Choroid plexus epithelial cell (primary cell): ENCODE measurements at regions not wholly inside any gene's neighbourhood (a gene's known extent, or its start where the extent isn't known, plus 50 kb on each side); places are given as distances from the start of the nearest gene placed in this dataset.

Source experiments
- DNase-seq: peaks from one replicate; pipeline ENCODE4 v3.0.0-alpha.2; 2010; ENCODE audit warnings: low read depth
- H3K4me3 ChIP-seq: 2 replicates; pipeline ENCODE4 v1.5.1; 2011; ENCODE audit warnings: low read depth, mild to moderate bottlenecking, control low read depth, low read length, moderate library complexity
- TF ChIP-seq, protein P1 (sequence below): conservative IDR thresholded peaks from 2 replicates; pipeline ENCODE4 v1.5.1; 2011; ENCODE audit warnings: low read depth, mild to moderate bottlenecking, control low read depth, inconsistent platforms, low read length, moderate library complexity

DNA sequence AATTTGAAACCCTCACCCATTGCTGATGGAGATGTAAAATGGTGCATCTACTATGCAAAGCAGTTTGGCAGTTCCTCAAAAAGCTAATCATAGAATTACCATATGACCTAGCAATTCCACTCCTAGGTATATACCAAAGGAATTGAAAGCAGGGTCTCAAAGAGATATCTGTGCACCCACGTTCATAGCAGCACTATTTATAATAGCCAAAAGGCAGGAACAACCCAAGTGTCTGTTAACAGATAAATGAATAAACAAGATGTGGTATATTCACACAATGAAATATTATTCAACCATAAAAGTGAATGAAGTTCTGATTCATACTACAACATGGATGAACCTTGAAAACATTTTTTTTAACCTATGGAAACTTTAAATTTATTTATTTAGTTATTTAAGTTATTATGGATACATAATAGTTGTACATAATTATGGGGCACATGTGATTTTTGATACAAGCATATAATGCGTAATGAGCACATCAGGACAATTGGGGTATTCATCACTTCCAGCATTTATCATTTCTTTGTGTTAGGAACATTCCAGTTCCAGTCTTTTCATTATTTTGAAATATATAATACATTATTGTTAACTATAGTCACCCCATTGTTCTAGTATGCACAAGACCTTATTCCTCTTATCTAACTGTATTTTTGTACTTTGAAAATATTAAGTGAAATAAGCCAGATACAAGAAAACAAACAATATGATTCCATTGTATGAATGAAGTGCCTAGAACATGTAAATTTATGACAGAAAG is 205.6 kb upstream of the CNKSR2 start:
- no peak for DNase-seq
- no peak overlapping the region for H3K4me3 ChIP-seq
- TF ChIP-seq, protein P1, sequence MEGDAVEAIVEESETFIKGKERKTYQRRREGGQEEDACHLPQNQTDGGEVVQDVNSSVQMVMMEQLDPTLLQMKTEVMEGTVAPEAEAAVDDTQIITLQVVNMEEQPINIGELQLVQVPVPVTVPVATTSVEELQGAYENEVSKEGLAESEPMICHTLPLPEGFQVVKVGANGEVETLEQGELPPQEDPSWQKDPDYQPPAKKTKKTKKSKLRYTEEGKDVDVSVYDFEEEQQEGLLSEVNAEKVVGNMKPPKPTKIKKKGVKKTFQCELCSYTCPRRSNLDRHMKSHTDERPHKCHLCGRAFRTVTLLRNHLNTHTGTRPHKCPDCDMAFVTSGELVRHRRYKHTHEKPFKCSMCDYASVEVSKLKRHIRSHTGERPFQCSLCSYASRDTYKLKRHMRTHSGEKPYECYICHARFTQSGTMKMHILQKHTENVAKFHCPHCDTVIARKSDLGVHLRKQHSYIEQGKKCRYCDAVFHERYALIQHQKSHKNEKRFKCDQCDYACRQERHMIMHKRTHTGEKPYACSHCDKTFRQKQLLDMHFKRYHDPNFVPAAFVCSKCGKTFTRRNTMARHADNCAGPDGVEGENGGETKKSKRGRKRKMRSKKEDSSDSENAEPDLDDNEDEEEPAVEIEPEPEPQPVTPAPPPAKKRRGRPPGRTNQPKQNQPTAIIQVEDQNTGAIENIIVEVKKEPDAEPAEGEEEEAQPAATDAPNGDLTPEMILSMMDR: no peak

DNA sequence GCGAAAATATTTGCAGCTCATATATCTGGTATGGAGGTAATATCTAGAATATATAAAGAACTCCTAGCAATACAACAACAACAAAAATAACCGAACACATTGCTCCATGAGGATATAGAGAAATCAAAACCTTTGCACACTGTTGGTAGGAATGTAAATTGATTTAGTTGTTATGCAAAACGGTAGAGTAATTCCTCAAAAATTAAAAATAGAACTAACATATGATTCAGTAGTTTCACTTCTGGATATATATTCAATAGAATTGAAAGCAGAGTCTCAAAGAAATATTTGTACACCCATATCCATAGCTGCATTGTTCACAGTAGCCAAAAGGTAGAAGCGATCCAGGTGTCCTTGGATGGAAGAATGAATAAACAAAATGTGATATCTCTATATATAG is 203.0 kb upstream of the CNKSR2 start:
- no peak overlapping the region for H3K4me3 ChIP-seq
- DNase-seq: no peak
- TF ChIP-seq, protein P1: no peak

DNA sequence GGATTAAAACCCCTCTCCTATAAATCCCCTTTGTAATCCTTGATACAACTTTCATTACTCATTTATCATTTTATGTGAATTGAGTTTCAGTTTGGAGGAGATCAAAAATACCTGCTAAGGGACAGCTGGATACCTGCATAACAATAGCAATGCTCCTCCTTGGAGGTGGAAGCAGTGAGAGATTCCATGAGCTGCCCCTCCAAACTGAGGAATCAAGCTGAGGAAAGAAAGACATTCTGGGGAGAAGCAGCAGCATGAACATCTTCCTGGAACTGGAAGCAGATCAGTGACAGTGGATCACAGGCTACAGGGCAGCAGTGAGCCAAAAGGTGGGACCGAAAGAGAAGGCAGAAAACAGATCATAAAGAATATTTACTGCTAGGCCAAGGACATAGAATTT is 199.8 kb upstream of the CNKSR2 start:
- DNase-seq: no peak
- TF ChIP-seq, protein P1: no peak
- H3K4me3 ChIP-seq: no peak overlapping the region

DNA sequence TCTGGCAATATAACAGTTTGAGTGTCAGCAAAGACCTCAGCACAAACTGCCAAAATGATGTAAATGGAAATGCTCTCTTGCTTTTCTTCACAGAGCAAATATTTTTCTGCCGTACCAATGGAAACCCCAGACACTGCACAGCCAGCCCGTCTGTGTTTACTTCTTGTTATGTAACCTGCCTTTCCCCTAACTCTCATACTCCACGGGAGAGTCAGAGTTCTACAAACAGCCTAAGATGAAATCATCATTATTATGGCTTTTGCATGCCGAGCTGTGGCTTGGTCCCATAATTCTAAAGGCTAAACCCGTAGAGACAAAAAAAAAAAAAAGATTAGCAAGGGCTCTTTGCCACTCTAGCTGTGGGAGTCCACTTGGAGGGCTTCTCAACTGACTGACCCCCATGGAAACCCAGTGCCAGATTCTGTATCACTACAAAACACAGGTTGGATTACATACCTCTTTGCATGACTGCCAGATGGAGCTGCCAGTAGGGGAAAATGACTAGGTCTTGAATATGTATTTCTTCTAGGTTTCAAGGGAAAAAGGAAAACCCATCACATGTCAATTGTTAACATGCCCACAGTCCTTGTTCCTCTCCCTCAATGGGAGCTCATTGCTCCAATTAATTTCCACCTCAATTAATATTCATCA is 197.2 kb upstream of the CNKSR2 start:
- no peak for DNase-seq
- TF ChIP-seq, protein P1: no peak
- no peak overlapping the region for H3K4me3 ChIP-seq

DNA sequence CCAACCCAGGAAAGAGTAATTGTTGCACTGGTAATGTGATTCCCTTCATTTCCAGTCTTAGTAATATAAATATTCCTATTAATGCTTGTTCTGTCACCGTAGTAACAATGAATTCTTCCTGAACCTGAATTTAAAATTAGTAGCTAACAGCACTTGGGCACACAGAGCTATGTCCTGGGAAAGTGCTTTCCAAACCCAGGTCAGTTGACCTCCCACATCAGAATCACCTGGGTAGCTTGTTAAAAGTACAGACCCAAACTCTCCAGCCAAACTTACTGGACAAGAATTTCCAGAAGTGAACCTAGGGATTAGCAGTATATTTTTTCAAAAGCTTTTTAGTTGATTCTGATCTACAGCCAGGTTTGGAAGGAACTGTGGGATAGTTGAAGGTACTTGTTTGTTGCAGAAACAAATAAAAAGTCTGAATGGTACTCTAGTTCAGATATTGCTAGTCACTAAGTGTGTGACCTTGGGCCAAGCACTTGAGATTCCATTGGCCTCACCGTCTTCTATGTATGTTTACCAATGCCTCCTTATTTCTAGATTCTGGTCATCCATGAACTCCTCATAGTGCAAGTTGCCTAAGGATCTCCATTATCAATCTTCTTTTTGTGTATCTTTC is 192.9 kb upstream of the CNKSR2 start:
- TF ChIP-seq, protein P1: no peak
- DNase-seq: no peak
- H3K4me3 ChIP-seq: no peak overlapping the region

DNA sequence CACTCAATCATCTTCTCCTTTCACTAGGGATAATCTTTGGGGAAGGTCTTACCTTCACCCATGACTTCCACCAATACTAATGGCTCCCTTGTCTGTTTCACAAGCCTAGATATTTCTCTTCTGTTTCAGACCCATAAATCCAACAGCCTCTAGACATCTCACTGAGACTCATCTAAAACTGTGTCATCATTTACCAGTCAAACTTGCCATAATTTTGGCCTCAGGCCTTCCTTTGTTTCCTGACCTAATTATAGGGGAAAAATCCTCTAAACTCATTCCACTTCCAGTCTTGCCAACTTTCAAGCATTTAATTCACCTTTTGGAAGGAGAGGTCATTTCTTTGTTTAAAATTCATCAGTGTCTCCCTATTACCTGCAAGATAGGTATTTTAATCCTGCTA is 181.0 kb upstream of the CNKSR2 start:
- no peak for DNase-seq
- no peak overlapping the region for H3K4me3 ChIP-seq
- TF ChIP-seq, protein P1: no peak
